Sciatic nerve (tissue), 2 donors: ENCODE measurements at regions not wholly inside any gene's neighbourhood (a gene's known extent, or its start where the extent isn't known, plus 50 kb on each side); places are given as distances from the start of the nearest gene placed in this dataset.
A peak's percentile ranks its signal among the peaks of the same experiment; 100 is the strongest.
"Not testable (repeated sequence)": the region's sequence is repeated elsewhere in the genome, so short reads cannot be mapped to it uniquely, and the experiment has no call there.

ENCODE experiments used
- ATAC-seq: fragments of 200-7000 bp; cut with Tn5 transposase; one replicate; pipeline ENCODE4 v1.9.1; 2020; ENCODE audit warnings: mild to moderate bottlenecking, moderate library complexity
- DNase-seq: peaks from one replicate; pipeline ENCODE4 v3.0.0-alpha.2; 2020; ENCODE audit warnings: low spot score
- intact Hi-C: fragments of 100-400 bp; cut with DNase I; formaldehyde crosslinking; loops from one replicate; pipeline ENCODE4 v1.14.2; 2022
- donor health status: DM: no; HTN: no; CAD: no.
- donor health status: DM: no; HTN: no; CAD: no.

- ATAC-seq (no peak), DNase-seq (no peak)
- intact Hi-C loops, result no loop called here
These were observed 79.3 kb upstream of the FOXQ1 start for GRCh38 chr6:1232578-1232977.

- intact Hi-C loops, result no loop called here
- no peak for DNase-seq
- ATAC-seq, result no peak
These were observed 80.0 kb upstream of the FOXQ1 start for GRCh38 chr6:1231941-1232340.

- no peak for DNase-seq
- ATAC-seq, result no peak
- intact Hi-C loops, result no loop called here
These were observed 81.0 kb upstream of the FOXQ1 start for GRCh38 chr6:1230689-1231605.

- ATAC-seq, result no peak
- intact Hi-C loops, result no loop called here
- no peak for DNase-seq
These were observed 81.6 kb upstream of the FOXQ1 start for GRCh38 chr6:1230281-1230680.

GRCh38 chr6:1229808-1230207 is 82.1 kb upstream of the FOXQ1 start:
- ATAC-seq (no peak), DNase-seq (no peak)

GRCh38 chr6:1229301-1229700 is 82.6 kb upstream of the FOXQ1 start:
- intact Hi-C loops, result no loop called here

More at GRCh38 chr6:1229808-1230207, 82.1 kb upstream of the FOXQ1 start:
- intact Hi-C loops, result no loop called here

GRCh38 chr6:1228754-1229191 is 83.1 kb upstream of the FOXQ1 start:
- intact Hi-C loops, result no loop called here
- ATAC-seq (no peak), DNase-seq (no peak)

More at GRCh38 chr6:1229301-1229700, 82.6 kb upstream of the FOXQ1 start:
- no peak for ATAC-seq
- DNase-seq, result no peak

GRCh38 chr6:1227935-1228753 is 83.8 kb upstream of the FOXQ1 start:
- ATAC-seq (no peak), DNase-seq (no peak)
- intact Hi-C loops, result no loop called here

- intact Hi-C loops, result no loop called here
- no peak for ATAC-seq
These were observed 84.3 kb upstream of the FOXQ1 start for GRCh38 chr6:1227600-1227934.

GRCh38 chr6:1226277-1227099 is 85.4 kb upstream of the FOXQ1 start:
- DNase-seq (no peak), ATAC-seq (peak; percentile 41)
- intact Hi-C loops, result no loop called here

More at GRCh38 chr6:1227600-1227934, 84.3 kb upstream of the FOXQ1 start:
- no peak for DNase-seq

- no peak for ATAC-seq
- DNase-seq, result no peak
- intact Hi-C loops, result no loop called here
These were observed 87.4 kb upstream of the FOXQ1 start for GRCh38 chr6:1224514-1224913.

- DNase-seq (no peak), ATAC-seq (peak; percentile 70)
- intact Hi-C loops, result no loop called here
These were observed 88.9 kb upstream of the FOXQ1 start for GRCh38 chr6:1222728-1223595.

- intact Hi-C loops, result no loop called here
- ATAC-seq (no peak), DNase-seq (no peak)
These were observed 94.5 kb upstream of the FOXQ1 start for GRCh38 chr6:1217396-1217795.

- ATAC-seq (no peak), DNase-seq (no peak)
- intact Hi-C loops, result no loop called here
These were observed 95.4 kb upstream of the FOXQ1 start for GRCh38 chr6:1216488-1216974.

- no peak for DNase-seq
- ATAC-seq, result no peak
- intact Hi-C loops, result no loop called here
These were observed 95.9 kb upstream of the FOXQ1 start for GRCh38 chr6:1215884-1216487.

- ATAC-seq (no peak), DNase-seq (no peak)
- intact Hi-C loops, result no loop called here
These were observed 96.9 kb upstream of the FOXQ1 start for GRCh38 chr6:1215023-1215422.

GRCh38 chr6:1212919-1213318 is 99.0 kb upstream of the FOXQ1 start:
- intact Hi-C loops, result no loop called here
- ATAC-seq (no peak), DNase-seq (no peak)

- ATAC-seq, intact Hi-C loops, DNase-seq: not testable (repeated sequence)
These were observed 99.8 kb upstream of the FOXQ1 start for GRCh38 chr6:1212138-1212537.
